ENCODE measurements at regions not wholly inside any gene's neighbourhood (a gene's known extent, or its start where the extent isn't known, plus 50 kb on each side); places are given as distances from the start of the nearest gene placed in this dataset.

- ATAC-seq = no peak
- POLR2A ChIA-PET = no interaction called here
Measured at GRCh38 chr9:708182-708550, 133.3 kb upstream of the DMRT1 start.

More at GRCh38 chr9:708182-708550, 133.3 kb upstream of the DMRT1 start:
- BruUV-seq (replicated peaks) = no TSS peak
- H3K4me2 ChIP-seq (ENCODE audit: control insufficient read depth, insufficient read depth) = no peak overlapping the region
- no peak for TF ChIP-seq NBN (IDR thresholded peaks at IDR 0.05)
- no peak for TF ChIP-seq MYB (IDR thresholded peaks at IDR 0.05; ENCODE audit: borderline replicate concordance, low read depth, low read length)
- TF ChIP-seq, protein P1, sequence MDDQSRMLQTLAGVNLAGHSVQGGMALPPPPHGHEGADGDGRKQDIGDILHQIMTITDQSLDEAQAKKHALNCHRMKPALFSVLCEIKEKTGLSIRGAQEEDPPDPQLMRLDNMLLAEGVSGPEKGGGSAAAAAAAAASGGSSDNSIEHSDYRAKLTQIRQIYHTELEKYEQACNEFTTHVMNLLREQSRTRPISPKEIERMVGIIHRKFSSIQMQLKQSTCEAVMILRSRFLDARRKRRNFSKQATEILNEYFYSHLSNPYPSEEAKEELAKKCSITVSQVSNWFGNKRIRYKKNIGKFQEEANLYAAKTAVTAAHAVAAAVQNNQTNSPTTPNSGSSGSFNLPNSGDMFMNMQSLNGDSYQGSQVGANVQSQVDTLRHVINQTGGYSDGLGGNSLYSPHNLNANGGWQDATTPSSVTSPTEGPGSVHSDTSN (IDR thresholded peaks at IDR 0.05; ENCODE audit: insufficient replicate concordance, low read depth, low read length) = no peak
- no peak for TF ChIP-seq MTA2 (IDR thresholded peaks at IDR 0.05; ENCODE audit: low read depth)
- no peak for TF ChIP-seq RCOR1 (conservative IDR thresholded peaks at IDR 0.05; ENCODE audit: low read depth, low read length)
- no peak for TF ChIP-seq PML (IDR thresholded peaks at IDR 0.05; ENCODE audit: low read length)
- TF ChIP-seq E2F4 (IDR thresholded peaks at IDR 0.05; ENCODE audit: low read depth, low read length) = no peak
- TF ChIP-seq, protein P2, sequence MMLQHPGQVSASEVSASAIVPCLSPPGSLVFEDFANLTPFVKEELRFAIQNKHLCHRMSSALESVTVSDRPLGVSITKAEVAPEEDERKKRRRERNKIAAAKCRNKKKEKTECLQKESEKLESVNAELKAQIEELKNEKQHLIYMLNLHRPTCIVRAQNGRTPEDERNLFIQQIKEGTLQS (IDR thresholded peaks at IDR 0.05; ENCODE audit: borderline replicate concordance, extremely low read depth, low read depth, low read length) = no peak
- no peak for TF ChIP-seq FOS (IDR thresholded peaks at IDR 0.05; ENCODE audit: borderline replicate concordance, extremely low read depth, insufficient read length)
- TF ChIP-seq USF2 (IDR thresholded peaks at IDR 0.05; ENCODE audit: borderline replicate concordance, low read depth, low read length) = no peak
- no peak for TF ChIP-seq SP1 (IDR thresholded peaks at IDR 0.05; ENCODE audit: low read depth, low read length)
- no peaks in the 10 kb centered on the region for H3K36me3 ChIP-seq (ENCODE audit: control insufficient read depth in 2 of 2, insufficient read depth in 2 of 2, low read length in 1 of 2)
- ChIA-PET SMC1A (ENCODE audit: uncharacterized antibody, unreplicated experiment) (no interaction called here), RAD21 (ENCODE audit: unreplicated experiment) (no interaction called here), CTCF (no interaction called here)
- in situ Hi-C loops (cut with MboI) (no loop called here), intact Hi-C loops (cut with micrococcal nuclease; ENCODE audit: unreplicated experiment) (no loop called here)
- H3K27ac ChIP-seq (ENCODE audit: control insufficient read depth, insufficient read depth) = no peak overlapping the region
- DNase-seq (ENCODE audit: low read depth, low spot score) (no peak), FAIRE-seq (no peak)
- H4K20me1 ChIP-seq (ENCODE audit: control insufficient read depth, insufficient read depth) = no peaks in the 10 kb centered on the region
- H3K4me1 ChIP-seq (ENCODE audit: control insufficient read depth, insufficient read depth, low read length) = no peaks in the 10 kb centered on the region
- H3K9ac ChIP-seq (ENCODE audit: control insufficient read depth, insufficient read depth, low read length) = no peak overlapping the region
- H3K79me2 ChIP-seq (ENCODE audit: control insufficient read depth, insufficient read depth, low read length) = no peaks in the 10 kb centered on the region
- no peaks in the 10 kb centered on the region for H3K9me3 ChIP-seq (replicated peaks; ENCODE audit: control insufficient read depth, insufficient read depth, low read length)
- WGBS (ENCODE audit: insufficient coverage, insufficient replicate concordance, low lambda C conversion rate, missing lambda C conversion rate) = 8% methylated on average over 7 of the region's 7 CpGs
- no peak overlapping the region for H2AFZ ChIP-seq (ENCODE audit: control insufficient read depth, low read depth, low read length)
- peaks cover 0 to 8% of the 10 kb centered on the region in 2 experiments for H3K27me3 ChIP-seq (replicated peaks in 1 of 2; ENCODE audit: control insufficient read depth in 2 of 2, insufficient read depth in 2 of 2, low read length in 1 of 2)
- H3K4me3 ChIP-seq = no peak overlapping the region

Measured in GM12878 (cell line).